HG03558 (cell line): ENCODE measurements at regions not wholly inside any gene's neighbourhood (a gene's known extent, or its start where the extent isn't known, plus 50 kb on each side); places are given as distances from the start of the nearest gene placed in this dataset.

ENCODE experiments used
- ATAC-seq: cut with Tn5 transposase; IDR thresholded peaks from one replicate; pipeline ENCODE4 v1.9.1; 2021; ENCODE audit warnings: moderate number of reproducible peaks; ENCODE audit not compliant: unreplicated experiment; ENCODE audit errors: extremely low read depth

DNA sequence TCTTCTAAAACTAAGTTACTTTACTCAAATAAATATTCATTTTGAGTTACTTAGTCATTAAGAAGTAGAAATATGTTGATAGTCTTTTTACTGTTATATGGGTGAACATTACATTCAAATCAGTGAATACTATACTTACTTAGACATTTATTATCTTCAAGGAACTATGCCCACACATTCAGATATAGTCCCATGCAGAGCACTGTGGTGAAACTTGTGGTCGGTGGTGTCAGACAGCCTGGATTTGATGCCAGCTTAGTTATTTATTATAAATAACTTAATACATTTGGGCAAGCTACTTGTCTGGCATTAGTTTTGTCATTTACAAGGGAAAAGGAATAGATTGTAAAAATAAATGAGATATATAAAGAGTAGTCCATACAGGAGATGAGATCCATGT is 149.5 kb downstream of the RAP2B start:
- no peak for ATAC-seq

GRCh38 chr3:153313302-153313965 is 151.4 kb downstream of the RAP2B start:
- ATAC-seq = no peak

GRCh38 chr3:153314038-153314437 is 152.0 kb downstream of the RAP2B start:
- no peak for ATAC-seq

GRCh38 chr3:153315781-153316180 is 153.8 kb downstream of the RAP2B start:
- ATAC-seq = no peak

DNA sequence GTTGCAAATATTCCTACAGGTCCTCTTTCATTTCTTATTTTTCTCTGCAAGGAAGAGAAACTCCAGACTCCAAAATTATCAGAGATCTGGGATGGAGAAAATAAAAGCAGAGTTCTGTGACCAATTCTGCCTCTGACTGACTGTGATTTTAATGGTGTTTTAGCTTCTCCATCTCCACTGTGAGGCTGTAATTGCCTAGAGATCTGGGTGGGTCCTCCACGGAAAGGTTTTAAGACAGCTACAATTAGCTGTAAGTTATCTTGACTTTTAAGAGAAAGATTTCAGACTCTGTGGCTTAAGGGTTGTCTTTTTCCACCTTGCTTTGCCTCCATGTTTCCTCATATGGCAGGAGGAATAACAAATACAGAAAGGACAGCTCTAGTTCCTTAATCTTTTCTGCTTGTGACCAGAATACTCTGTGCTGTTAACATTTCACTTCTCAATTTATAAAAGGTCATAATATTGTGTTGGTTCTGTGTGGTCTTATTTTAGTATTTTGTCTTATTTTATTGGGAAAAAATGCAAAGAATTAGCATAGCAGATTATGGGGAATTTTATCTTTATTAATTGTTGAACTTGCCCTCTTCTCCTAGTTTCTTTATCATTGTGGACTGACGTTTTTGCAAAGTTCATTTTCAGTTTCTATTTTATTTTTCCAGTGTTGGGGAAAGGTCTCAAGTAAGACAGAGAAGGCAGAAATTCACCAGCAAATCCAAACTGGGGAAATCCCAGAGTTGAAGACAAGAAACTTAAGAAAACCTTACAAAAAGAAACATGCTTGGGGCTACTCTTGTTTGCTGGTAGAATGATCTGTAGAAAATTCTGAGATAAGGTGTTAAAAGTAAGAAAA is 157.9 kb downstream of the RAP2B start:
- no peak for ATAC-seq

- no peak for ATAC-seq
Observed at GRCh38 chr3:153320585-153321128, 158.6 kb downstream of the RAP2B start.

- ATAC-seq = no peak
Observed at GRCh38 chr3:153328690-153329089, 166.7 kb downstream of the RAP2B start.

- ATAC-seq = no peak
Observed at GRCh38 chr3:153330901-153331300, 168.9 kb downstream of the RAP2B start.

GRCh38 chr3:153331676-153332075 is 169.7 kb downstream of the RAP2B start:
- no peak for ATAC-seq

DNA sequence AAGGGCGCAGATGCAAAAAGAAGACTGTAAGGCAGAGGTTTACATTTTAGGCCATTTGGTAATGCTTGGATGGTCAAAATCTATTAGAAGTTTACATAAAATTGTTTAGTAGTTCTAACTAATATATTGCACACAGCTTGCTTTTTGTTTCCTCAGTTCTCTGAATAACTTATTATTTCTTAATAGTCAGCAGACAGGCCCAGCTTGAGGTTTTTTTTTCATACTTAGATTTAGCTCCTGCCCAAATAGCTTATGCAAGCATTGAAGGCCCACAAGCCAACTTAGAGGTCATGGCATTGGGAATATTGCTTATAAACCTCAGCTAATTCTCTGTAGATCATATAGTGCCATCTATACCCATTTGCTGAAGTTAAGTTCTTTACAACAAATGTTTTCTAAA is 172.5 kb downstream of the RAP2B start:
- no peak for ATAC-seq

GRCh38 chr3:153337369-153337768 is 175.3 kb downstream of the RAP2B start:
- no peak for ATAC-seq

DNA sequence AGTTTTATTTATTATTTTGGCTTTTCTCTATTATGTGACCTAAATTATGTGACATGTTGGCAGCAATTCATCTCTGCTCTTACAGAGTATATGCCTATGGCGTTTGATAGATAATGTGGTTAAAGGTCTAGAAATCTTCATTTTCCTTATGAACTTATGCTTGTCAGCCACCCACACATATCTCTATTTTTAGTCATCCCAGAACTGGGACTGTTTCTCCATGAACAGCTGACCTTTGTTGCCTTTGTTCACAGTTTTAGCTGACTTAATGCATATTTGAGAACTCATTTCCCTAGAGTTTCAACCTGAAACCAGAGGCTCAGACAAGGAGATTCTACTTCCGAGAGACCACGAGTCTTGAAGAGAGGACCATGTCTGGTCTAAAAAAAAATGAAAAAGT is 176.5 kb downstream of the RAP2B start:
- ATAC-seq = no peak

GRCh38 chr3:153339065-153339464 is 177.0 kb downstream of the RAP2B start:
- ATAC-seq = no peak

- ATAC-seq = no peak
Observed at GRCh38 chr3:153343988-153344782, 182.2 kb downstream of the RAP2B start.

- no peak for ATAC-seq
Observed at GRCh38 chr3:153348457-153349107, 186.6 kb downstream of the RAP2B start.

DNA sequence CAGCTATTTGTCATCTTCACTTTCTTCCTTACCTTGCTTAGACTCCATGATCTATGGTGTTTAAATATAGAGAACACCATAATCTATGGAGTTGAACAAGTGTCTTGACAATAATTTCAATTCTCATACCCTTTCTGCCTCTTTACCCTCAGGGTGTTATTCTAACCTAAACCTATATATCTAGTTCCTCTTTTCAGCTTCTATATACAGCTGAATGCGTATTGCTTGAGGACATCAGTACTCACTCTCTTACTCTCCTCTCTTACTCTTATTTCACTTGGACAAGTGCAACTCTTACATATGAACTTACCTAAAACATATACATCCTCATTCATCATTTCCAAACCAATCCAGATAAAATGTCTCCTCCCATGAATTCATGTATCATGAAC is 187.1 kb downstream of the RAP2B start:
- ATAC-seq = no peak

GRCh38 chr3:153350420-153350819 is 188.4 kb downstream of the RAP2B start:
- ATAC-seq = no peak

- no peak for ATAC-seq
Observed at GRCh38 chr3:153354641-153355040, 192.6 kb downstream of the RAP2B start.

DNA sequence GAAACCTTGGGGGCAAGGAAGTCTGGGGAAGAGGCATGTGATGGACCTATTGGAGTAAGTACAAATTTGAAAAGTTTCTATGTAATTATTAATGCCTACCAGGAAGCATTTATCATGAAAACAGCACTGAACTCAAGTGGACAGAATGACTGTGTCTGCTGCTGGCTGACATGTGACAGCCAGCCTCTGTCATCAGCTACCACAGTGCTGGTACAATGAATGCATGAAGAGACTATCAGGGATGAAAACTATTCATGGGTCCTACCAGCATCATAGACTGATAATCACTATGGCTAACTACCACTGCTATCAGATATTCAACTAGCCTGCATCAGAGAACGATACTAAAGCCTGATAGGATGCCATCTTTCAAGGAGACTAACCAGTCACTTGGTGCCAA is 193.5 kb downstream of the RAP2B start:
- ATAC-seq = no peak

- ATAC-seq = no peak
Observed at GRCh38 chr3:153356908-153357307, 194.9 kb downstream of the RAP2B start.
